Breast epithelium (tissue), 3 donors: ENCODE measurements at regions not wholly inside any gene's neighbourhood (a gene's known extent, or its start where the extent isn't known, plus 50 kb on each side); places are given as distances from the start of the nearest gene placed in this dataset.

Source experiments
- CTCF ChIP-seq, 3 donors: fragments of 450-650 bp; IDR thresholded peaks; one replicate each; pipeline ENCODE4 v1.5.1; 2016 to 2017; ENCODE audit warnings: antibody characterized with exemption in 3 of 3, mild to moderate bottlenecking in 3 of 3, moderate library complexity in 3 of 3
- POLR2A ChIP-seq: fragments of 450-650 bp; IDR thresholded peaks from one replicate; pipeline ENCODE4 v1.6.1; 2016; ENCODE audit warnings: antibody characterized with exemption, mild to moderate bottlenecking, moderate library complexity
- POLR2AphosphoS5 ChIP-seq, 3 donors: sonication (generic); formaldehyde crosslinking; IDR thresholded peaks; one replicate each; pipeline ENCODE4 v1.6.1; 2017; ENCODE audit warnings: antibody characterized with exemption in 3 of 3

- no peak for TF ChIP-seq CTCF (IDR thresholded peaks at IDR 0.05)
- no peak for TF ChIP-seq POLR2A
- no peak for TF ChIP-seq POLR2AphosphoS5 (IDR thresholded peaks at IDR 0.05)
Measured at GRCh38 chr2:12199491-12200211, 453.2 kb downstream of the LPIN1 start.
